ENCODE measurements at regions not wholly inside any gene's neighbourhood (a gene's known extent, or its start where the extent isn't known, plus 50 kb on each side); places are given as distances from the start of the nearest gene placed in this dataset.

- TF ChIP-seq CTCF (IDR thresholded peaks at IDR 0.05; ENCODE audit: low read length): no peak
- TF ChIP-seq EZH2 (optimal IDR thresholded peaks at IDR 0.05; ENCODE audit: low read depth, low read length): no peak
- no peak for TF ChIP-seq EZH2phosphoT487 (IDR thresholded peaks at IDR 0.05; ENCODE audit: low read length)
Measured at GRCh38 chr6:144549837-144550747, 265.0 kb downstream of the UTRN start.
